GM18519 (cell line): ENCODE measurements at regions not wholly inside any gene's neighbourhood (a gene's known extent, or its start where the extent isn't known, plus 50 kb on each side); places are given as distances from the start of the nearest gene placed in this dataset.
"Not testable (repeated sequence)": the region's sequence is repeated elsewhere in the genome, so short reads cannot be mapped to it uniquely, and the experiment has no call there.

Experiments
- ATAC-seq: cut with Tn5 transposase; IDR thresholded peaks from one replicate; pipeline ENCODE4 v1.9.1; 2021; ENCODE audit warnings: mild to moderate bottlenecking, moderate library complexity; ENCODE audit not compliant: unreplicated experiment, low FRiP score

DNA sequence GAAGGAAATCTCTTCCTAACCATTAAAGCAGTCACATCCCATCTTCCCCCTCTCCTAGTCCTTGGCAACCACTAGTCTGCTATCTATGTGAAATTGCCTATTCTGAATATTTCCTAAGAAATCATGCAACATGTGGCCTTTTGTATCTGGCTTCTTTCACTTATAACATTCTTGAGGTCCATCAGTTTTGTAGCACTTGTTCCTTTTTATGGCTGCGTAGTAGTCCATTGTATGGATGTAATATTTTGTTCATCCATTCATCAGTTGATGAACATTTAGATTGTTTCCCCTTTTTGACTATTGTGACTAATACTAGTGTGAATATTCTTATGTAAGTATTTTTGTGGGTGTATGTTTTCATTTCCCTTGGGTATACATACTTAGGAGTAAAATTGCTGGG lies 878.7 kb upstream of the DEFB115 start:
- ATAC-seq: not testable (repeated sequence)

GRCh38 chr20:30384841-30385240 lies 872.6 kb upstream of the DEFB115 start:
- ATAC-seq: not testable (repeated sequence)

GRCh38 chr20:30386099-30386498 lies 871.4 kb upstream of the DEFB115 start:
- not testable (repeated sequence) for ATAC-seq

GRCh38 chr20:30387823-30388222 lies 869.6 kb upstream of the DEFB115 start:
- not testable (repeated sequence) for ATAC-seq

DNA sequence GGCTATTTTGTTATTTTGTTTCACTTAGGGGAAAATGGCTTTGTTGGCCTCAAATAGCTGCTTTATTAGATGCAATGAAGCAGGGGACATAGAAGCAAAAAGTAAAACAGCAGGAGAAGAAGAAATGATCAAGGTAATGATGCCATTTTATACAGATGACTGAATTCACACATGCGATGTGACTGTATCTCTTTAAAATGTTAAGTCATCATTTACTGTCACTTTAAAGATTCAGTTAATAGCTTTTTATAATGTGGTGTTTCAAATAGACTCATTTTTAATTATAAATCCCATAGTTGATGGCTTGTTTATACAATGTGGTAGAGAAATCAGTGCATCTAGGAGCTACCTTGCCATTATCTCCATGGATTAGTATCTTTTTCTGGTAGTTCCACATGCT lies 863.9 kb upstream of the DEFB115 start:
- not testable (repeated sequence) for ATAC-seq

DNA sequence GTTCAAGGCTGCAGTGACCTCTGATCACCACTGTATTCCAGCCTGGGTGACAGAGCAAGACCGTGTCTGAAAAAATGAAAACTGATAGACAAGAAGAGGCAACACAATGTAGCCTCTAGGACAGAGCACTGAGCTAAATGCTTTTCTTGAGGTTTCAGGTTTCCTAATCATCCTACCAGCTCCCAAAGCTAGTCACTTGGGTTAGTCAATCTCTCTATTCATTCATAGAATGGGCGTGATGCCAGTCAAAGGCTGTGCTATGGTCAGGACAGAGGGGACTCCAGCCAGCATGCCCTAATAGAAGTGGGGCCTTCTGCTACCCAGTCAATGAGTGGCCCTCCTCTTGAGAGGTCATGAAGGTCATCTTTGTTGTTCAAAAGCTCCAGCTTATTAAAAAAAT lies 860.4 kb upstream of the DEFB115 start:
- not testable (repeated sequence) for ATAC-seq

DNA sequence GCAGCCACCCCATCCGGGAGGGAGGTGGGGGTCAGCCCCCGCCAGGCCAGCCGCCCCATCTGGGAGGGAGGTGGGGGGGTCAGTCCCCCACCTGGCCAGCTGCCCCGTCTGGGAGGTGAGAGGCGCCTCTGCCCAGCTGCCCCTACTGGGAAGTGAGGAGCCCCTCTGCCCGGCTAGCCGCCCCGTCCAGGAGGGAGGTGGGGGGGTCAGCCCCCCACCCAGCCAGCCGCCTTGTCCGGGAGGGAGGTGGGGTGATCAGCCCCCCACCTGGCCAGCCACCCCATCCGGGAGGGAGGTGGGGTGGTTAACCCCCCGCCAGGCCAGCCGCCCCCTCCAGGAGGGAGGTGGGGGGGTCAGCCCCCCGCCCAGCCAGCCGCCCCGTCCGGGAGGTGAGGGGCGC lies 852.4 kb upstream of the DEFB115 start:
- not testable (repeated sequence) for ATAC-seq

- ATAC-seq: not testable (repeated sequence)
Observed at GRCh38 chr20:30405585-30405984, 851.9 kb upstream of the DEFB115 start.

GRCh38 chr20:30406370-30406769 lies 851.1 kb upstream of the DEFB115 start:
- not testable (repeated sequence) for ATAC-seq

DNA sequence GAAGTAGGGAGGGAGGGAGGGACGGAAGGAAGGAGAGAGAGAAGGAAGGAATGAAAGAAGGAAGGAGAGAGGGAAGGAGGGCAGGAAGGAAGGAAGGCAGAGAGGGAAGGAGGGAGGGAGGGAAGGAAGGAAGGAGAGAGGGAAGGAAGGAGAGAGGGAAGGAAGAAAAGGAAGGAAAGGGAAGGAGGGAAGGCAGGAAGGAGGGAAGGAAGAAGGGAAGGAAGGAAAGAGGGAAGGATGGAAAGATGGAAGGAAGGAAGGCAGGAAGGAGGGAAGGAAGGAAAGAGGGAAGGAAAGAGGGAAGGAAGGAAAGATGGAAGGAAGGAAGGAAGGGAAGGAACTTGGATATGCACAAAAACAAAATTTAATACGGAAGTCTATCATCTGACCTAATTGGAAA lies 844.5 kb upstream of the DEFB115 start:
- no peak for ATAC-seq

GRCh38 chr20:30417387-30417786 lies 840.1 kb upstream of the DEFB115 start:
- ATAC-seq: not testable (repeated sequence)

GRCh38 chr20:30418378-30418777 lies 839.1 kb upstream of the DEFB115 start:
- ATAC-seq: not testable (repeated sequence)

DNA sequence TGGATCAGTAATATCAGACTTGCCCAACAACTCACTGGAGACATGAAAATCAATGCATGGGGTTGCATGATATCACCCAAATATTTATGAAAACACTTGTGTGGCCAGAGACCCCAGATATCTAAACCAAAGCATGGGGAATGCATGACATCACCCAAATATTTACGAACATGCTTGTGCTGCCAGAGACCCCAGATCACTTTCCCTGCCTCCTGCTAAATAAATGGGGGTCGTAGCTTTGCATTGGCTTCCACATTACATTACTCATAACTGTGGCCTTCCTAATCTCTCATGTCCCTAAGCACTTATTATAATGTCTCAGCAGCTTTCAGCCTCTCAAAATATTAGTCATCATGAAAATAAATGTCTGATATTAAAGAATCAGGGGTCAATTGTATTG lies 838.0 kb upstream of the DEFB115 start:
- no peak for ATAC-seq

DNA sequence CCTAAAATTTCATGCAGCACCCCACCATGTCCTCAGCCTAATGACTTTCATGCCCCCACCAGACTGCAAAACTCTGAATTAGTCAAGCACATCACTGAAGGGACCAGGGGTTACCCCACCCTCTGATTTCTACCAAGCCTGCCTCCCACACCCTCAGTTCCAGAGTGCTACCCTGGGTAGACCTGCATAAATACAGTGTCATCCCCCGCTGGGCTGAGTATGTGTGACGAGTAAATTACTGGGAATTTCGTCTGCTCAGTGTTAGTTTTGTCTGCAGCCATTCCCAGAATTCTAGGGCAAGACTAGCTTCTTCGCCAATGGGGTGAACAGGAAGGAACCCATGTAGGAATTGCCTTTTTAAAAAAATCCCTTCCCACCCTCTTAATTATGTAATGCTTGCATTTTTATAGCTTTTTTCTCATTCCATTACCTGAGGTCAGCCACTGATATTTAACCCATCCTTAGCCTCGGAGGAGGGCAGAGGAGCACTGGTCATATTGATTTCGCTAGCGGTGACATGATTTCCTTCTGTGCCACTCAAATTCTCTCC lies 837.5 kb upstream of the DEFB115 start:
- not testable (repeated sequence) for ATAC-seq
